Left lung (tissue), 4 donors: ENCODE measurements at regions not wholly inside any gene's neighbourhood (a gene's known extent, or its start where the extent isn't known, plus 50 kb on each side); places are given as distances from the start of the nearest gene placed in this dataset.

Experiments used
- ATAC-seq: fragments of 200-7000 bp; cut with Tn5 transposase; one replicate; pipeline ENCODE4 v1.9.1; 2020; ENCODE audit warnings: moderate library complexity
- DNase-seq, 4 donors: peaks; one replicate each; pipeline ENCODE4 v3.0.0-alpha.2; 2013 to 2020
- H3K27ac ChIP-seq, 2 donors: fragments of 200-600 bp; sonication (generic) in 1 of 2; one replicate each; pipeline versions ENCODE4 v1.5.0 to v1.8.0; 2020 to 2021
- H3K27me3 ChIP-seq, 2 donors: fragments of 200-600 bp; sonication (generic) in 1 of 2; one replicate each; pipeline versions ENCODE4 v1.5.0 to v1.8.0; 2020 to 2021
- H3K36me3 ChIP-seq, 2 donors: fragments of 200-600 bp; sonication (generic) in 1 of 2; one replicate each; pipeline versions ENCODE4 v1.5.0 to v1.8.0; 2020 to 2021
- H3K4me1 ChIP-seq, 2 donors: fragments of 200-600 bp; one replicate each; pipeline ENCODE4 v1.8.0; 2021
- H3K4me3 ChIP-seq, 2 donors: fragments of 200-600 bp; sonication (generic) in 1 of 2; one replicate each; pipeline versions ENCODE4 v1.5.0 to v1.8.0; 2020 to 2021; ENCODE audit warnings: mild to moderate bottlenecking in 1 of 2
- H3K9me3 ChIP-seq, 2 donors: fragments of 200-600 bp; sonication (generic) in 1 of 2; one replicate each; pipeline versions ENCODE4 v1.5.0 to v1.8.0; 2020 to 2021
- intact Hi-C, 2 donors: fragments of 100-400 bp; cut with DNase I; formaldehyde crosslinking; loops; one replicate each; pipeline versions ENCODE4 v1.11.2 to v1.14.2; 2022
- TF ChIP-seq, protein P1 (sequence below), 2 donors: fragments of 200-600 bp; sonication (generic) in 1 of 2; IDR thresholded peaks; one replicate each; pipeline versions ENCODE4 v1.5.0 to v1.8.0; 2021; ENCODE audit warnings: antibody characterized with exemption in 2 of 2
- donor health status: DM: no; HTN: yes; CAD: no.
- donor health status: DM: no; HTN: no; CAD: no.

GRCh38 chr5:171528036-171528435, 108.6 kb downstream of the FGF18 start:
- Histone ChIP-seq H3K4me3 (no peak overlapping the region), H3K27ac (no peak overlapping the region)
- intact Hi-C loops: no loop called here

DNA sequence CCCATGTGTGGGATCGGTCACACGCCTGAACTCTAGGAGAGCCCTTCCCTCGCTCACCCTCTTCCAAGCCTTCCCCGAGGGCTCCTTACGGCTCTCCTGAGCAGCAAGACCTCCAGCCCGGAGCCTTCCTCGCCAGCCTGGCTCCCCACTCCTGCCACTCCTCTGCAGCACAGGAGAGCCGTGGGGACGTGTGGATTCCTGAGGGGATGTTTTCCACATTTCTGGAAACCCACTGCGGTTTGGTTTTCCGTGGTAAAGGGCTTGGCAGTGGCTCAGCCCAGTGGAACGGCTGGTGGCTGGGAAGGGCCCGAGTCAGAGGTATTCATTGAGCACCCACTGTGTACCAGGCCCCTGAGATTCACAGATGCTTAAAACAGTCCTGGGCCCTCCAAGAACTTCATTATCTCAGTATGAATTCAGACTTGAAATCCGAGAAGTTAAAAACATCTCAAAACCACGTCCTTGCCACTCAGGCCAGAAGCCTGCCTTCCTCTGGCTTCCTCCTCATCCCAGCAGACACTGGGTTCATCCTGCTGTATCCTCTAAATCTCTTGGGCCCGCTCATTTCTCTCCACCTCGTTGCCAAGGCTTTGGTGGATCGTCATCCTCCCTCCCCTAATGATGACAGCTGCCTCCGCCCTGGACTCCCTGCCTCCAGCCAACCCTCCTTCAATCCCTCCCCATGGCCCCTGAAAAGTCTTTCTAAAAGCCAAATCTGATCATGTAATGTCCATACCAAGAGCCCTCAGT, 109.6 kb downstream of the FGF18 start:
- no peak overlapping the region for H3K27ac ChIP-seq
- no peaks in the 10 kb centered on the region for H3K27me3 ChIP-seq
- TF ChIP-seq, protein P1, sequence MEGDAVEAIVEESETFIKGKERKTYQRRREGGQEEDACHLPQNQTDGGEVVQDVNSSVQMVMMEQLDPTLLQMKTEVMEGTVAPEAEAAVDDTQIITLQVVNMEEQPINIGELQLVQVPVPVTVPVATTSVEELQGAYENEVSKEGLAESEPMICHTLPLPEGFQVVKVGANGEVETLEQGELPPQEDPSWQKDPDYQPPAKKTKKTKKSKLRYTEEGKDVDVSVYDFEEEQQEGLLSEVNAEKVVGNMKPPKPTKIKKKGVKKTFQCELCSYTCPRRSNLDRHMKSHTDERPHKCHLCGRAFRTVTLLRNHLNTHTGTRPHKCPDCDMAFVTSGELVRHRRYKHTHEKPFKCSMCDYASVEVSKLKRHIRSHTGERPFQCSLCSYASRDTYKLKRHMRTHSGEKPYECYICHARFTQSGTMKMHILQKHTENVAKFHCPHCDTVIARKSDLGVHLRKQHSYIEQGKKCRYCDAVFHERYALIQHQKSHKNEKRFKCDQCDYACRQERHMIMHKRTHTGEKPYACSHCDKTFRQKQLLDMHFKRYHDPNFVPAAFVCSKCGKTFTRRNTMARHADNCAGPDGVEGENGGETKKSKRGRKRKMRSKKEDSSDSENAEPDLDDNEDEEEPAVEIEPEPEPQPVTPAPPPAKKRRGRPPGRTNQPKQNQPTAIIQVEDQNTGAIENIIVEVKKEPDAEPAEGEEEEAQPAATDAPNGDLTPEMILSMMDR (IDR thresholded peaks at IDR 0.05): no peak
- no peaks in the 10 kb centered on the region for H3K36me3 ChIP-seq
- DNase-seq (no peak), ATAC-seq (no peak)
- H3K9me3 ChIP-seq: no peaks in the 10 kb centered on the region
- H3K4me3 ChIP-seq: no peak overlapping the region
- intact Hi-C loops: no loop called here
- H3K4me1 ChIP-seq: no peaks in the 10 kb centered on the region

More at GRCh38 chr5:171528036-171528435, 108.6 kb downstream of the FGF18 start:
- TF ChIP-seq, protein P1 (IDR thresholded peaks at IDR 0.05): no peak
- no peaks in the 10 kb centered on the region for H3K4me1 ChIP-seq
- ATAC-seq: no peak
- no peaks in the 10 kb centered on the region for H3K9me3 ChIP-seq
- H3K27me3 ChIP-seq: no peaks in the 10 kb centered on the region
- no peak for DNase-seq
- no peaks in the 10 kb centered on the region for H3K36me3 ChIP-seq

GRCh38 chr5:171531638-171532037, 112.2 kb downstream of the FGF18 start:
- TF ChIP-seq, protein P1 (IDR thresholded peaks at IDR 0.05): no peak
- no peak overlapping the region for H3K4me3 ChIP-seq
- no peaks in the 10 kb centered on the region for H3K36me3 ChIP-seq
- intact Hi-C loops: no loop called here
- no peaks in the 10 kb centered on the region for H3K27me3 ChIP-seq
- H3K9me3 ChIP-seq: no peaks in the 10 kb centered on the region
- no peaks in the 10 kb centered on the region for H3K4me1 ChIP-seq
- no peak overlapping the region for H3K27ac ChIP-seq
- DNase-seq: no peak
- ATAC-seq: no peak

- intact Hi-C loops: no loop called here
- H3K36me3 ChIP-seq: no peaks in the 10 kb centered on the region
- no peaks in the 10 kb centered on the region for H3K9me3 ChIP-seq
- no peaks in the 10 kb centered on the region for H3K4me1 ChIP-seq
- no peaks in the 10 kb centered on the region for H3K27me3 ChIP-seq
- DNase-seq (no peak), ATAC-seq (no peak)
- H3K27ac ChIP-seq: no peak overlapping the region
- H3K4me3 ChIP-seq: no peak overlapping the region
- TF ChIP-seq, protein P1 (IDR thresholded peaks at IDR 0.05): no peak
These were observed 113.7 kb downstream of the FGF18 start for GRCh38 chr5:171533153-171533552.

DNA sequence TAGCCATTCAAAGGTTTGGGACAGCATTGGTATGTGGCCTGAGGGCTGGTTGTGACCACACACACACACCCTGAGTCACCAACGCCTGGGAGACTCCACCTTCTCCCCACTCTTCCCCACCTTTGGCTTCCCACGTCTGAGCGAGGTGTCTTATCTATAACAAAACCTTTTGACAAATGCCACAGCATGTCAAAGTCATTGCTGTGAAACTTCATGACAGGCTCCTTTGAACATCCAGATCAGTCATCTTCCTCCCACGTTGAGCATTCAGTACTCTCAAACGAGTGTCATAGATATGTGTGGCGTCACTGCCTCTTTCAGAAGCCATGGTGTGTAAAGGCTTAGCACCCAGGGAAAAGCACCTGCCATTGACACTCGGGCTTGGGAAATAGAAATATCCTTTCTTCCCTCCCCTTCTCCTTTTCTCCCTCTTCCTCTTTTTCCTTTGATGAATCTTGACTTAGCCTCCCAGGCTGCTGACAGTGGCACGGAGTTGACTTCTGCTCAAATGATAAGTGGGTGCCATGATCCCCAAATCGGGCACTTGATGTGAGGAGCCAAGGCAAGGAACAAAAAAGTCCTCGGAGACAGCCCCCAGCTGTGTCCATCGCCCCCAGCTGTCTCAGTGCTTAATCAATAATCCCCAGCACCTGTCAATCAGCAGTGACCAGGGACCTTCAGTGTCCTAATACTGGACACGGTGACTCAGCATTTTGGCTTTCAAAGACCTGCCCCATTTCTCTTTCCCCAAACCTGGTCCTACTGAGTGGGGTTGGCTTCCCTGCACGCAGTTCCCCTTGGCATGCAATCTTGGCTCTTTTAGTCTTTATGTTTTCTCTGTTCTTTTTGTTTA, 114.8 kb downstream of the FGF18 start:
- no peak for ATAC-seq
- TF ChIP-seq, protein P1 (IDR thresholded peaks at IDR 0.05): no peak
- intact Hi-C loops: no loop called here

More for the DNA sequence above, 114.8 kb downstream of the FGF18 start:
- Histone ChIP-seq H3K9me3 (no peaks in the 10 kb centered on the region), H3K4me1 (no peaks in the 10 kb centered on the region), H3K36me3 (no peaks in the 10 kb centered on the region), H3K27ac (no peak overlapping the region), H3K4me3 (no peak overlapping the region), H3K27me3 (no peaks in the 10 kb centered on the region)
- no peak for DNase-seq
